Smooth muscle cell of the brain vasculature (primary cell): ENCODE measurements at regions not wholly inside any gene's neighbourhood (a gene's known extent, or its start where the extent isn't known, plus 50 kb on each side); places are given as distances from the start of the nearest gene placed in this dataset.
"Not testable (repeated sequence)": the region's sequence is repeated elsewhere in the genome, so short reads cannot be mapped to it uniquely, and the experiment has no call there.

Experiments used
- DNase-seq: peaks from one replicate; pipeline ENCODE4 v3.0.0-alpha.2; 2012; ENCODE audit warnings: low read depth, low spot score

DNA sequence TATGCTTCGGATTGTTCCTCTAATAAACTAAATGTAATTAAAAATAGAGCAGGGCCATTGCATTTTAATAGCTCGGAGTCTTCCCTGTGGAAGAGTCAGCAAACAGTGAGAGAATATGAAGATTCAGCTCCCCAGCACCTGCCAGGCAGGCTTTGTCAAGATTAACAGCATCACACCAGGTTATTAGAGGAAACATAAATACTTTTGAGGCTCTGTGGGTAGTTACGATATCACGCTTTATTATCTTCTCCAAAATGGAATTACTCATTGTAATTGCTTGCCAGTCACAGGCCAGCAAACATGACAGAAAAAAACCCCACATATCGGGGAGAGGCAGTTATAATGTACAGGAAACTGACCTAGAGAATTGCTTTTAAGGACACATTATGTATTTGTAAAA lies 303.9 kb downstream of the CPS1 start:
- DNase-seq, result no peak

GRCh38 chr2:210861038-210861665 lies 304.8 kb downstream of the CPS1 start:
- DNase-seq, result no peak

DNA sequence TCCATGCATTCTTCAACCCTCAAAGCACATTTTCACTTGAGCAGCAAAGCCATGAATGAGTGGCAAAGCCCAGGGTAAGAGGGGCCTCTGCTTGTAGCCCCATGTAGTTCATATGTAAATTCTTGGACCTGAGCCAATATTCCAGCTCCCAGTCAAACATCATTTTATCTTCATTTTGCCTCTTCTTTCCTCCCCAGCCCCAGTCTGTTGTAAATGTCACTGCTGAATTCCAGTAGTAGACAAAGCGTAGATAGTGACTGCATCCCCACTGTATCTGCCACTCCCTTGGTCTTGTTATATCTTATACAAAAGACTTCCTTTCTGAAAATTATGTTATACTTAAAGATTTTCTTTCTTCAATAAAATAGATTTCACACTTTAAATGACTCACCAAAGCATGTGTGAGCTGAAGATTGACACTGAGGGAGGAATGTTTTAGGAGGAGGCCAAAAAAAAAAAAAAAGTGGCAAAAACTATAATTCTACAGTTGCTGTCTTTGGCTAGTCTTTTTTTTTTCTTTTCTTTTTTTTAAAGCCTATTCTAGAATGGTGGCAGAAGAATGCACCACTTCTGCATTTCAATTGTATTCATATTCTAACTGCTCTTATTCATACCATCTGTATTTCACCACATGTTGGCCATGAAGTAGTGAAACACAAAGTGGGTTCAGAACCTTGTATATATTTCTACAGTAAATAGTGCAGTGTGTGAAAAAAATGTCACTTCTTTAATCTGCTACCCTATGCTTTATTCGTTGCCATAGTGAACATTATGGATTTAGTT lies 306.1 kb downstream of the CPS1 start:
- DNase-seq, result no peak

- DNase-seq, result no peak
Observed at GRCh38 chr2:210863283-210863682, 306.9 kb downstream of the CPS1 start.

GRCh38 chr2:210871566-210871965 lies 315.2 kb downstream of the CPS1 start:
- DNase-seq, result not testable (repeated sequence)

- DNase-seq, result no peak
Observed at GRCh38 chr2:210873631-210874030, 317.2 kb downstream of the CPS1 start.

GRCh38 chr2:210884227-210884626 lies 327.8 kb downstream of the CPS1 start:
- no peak for DNase-seq

GRCh38 chr2:210888035-210888434 lies 331.6 kb downstream of the CPS1 start:
- no peak for DNase-seq

- no peak for DNase-seq
Observed at GRCh38 chr2:210895132-210895531, 338.7 kb downstream of the CPS1 start.

- no peak for DNase-seq
Observed at GRCh38 chr2:210899131-210899530, 342.7 kb downstream of the CPS1 start.

DNA sequence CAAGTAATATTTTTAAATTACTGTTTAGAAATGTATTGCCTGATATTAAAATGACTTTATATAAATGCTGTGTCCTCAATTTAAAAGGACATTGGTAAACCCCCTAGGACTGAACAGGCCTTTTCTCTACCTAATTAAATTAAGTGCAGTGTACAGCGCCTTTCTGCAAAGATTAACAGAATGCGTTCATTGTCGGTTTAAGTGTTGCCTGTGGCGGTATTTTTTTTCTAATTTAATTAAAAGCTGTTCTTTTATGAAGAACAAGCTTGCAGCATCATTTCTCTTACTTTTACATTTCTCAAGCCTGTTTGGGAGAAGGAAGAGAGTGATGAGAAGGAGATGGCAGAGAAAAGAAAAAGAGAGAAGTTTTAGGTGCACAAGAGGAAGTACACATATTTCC lies 344.9 kb downstream of the CPS1 start:
- no peak for DNase-seq

- DNase-seq, result no peak
Observed at GRCh38 chr2:210912779-210913178, 356.4 kb downstream of the CPS1 start.

GRCh38 chr2:210913461-210913860 lies 357.1 kb downstream of the CPS1 start:
- DNase-seq, result no peak

DNA sequence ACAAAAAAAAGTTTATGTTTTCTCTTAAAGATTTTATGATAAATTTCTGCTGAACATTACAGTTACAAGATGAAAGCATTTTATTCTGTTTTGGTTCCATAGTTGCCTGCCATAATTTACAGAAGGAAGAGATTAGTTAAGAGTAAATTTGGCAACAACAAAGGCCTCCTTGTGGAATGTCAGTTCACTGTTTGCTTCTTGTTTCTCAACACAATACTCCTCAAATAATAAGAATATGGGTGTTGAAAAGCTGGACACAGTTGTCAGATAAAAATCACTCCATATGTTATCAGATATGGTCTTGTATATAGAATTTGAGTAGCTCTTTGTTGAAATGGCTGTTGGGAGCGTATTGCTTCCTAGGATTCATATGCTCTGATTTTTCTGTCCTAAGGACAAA lies 359.5 kb downstream of the CPS1 start:
- DNase-seq, result no peak

DNA sequence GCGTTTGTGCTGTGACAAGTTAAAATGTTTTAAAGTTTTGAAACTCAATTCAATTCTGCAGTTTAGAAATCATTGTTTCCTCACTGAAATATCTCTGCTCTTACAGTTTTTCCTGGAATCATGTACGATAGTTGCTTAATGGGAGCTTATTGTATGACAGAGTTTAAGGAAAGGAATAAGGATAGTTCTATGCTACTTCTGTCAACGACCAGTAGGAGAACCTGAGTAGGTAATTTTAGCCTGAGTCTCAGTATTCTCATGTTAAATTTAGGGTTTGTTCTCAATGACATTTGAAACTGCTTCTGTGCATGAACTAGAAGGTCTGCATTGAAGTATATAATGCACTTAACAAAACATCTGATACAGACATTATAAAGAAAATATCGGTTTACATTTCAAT lies 361.1 kb downstream of the CPS1 start:
- DNase-seq, result no peak

DNA sequence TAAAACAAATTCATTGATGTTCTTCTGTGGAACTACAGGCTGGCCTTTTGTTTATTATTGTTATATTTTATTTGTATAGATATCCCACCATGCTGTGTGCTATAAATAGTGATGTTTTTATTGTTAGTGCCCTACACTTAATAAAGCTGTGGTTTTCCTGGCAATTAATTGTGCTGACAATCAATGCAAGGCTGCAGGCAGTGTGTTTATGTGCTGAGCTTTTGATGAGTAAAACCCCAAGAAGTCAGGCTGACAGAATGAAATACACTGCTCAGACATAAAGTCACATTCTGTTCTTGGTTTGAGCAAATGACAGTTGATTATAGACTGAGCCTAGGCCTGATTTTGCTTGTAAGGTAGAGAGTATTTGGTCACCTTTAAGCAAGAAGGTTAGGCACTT lies 362.7 kb downstream of the CPS1 start:
- DNase-seq, result no peak

GRCh38 chr2:210922419-210922818 lies 366.0 kb downstream of the CPS1 start:
- no peak for DNase-seq

- DNase-seq, result no peak
Observed at GRCh38 chr2:210928714-210929113, 372.3 kb downstream of the CPS1 start.

DNA sequence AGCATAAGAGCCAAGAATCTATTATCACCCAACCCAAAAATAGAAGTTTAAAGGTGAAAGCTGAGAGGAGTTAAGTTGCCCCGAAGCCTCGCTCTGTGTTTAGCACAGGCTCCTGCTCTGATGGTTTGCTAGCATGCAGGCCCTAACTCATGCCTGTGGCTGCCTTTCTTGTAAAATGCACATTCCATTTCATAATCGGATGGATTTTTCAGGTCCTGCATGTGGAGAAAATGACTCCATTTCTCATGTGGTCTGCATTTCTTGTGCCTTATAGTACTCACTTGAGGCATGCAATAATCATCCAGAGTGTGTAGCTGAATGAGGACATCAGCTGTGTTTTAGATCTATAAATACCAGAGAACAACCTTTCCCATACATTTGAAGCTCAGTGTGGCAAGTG lies 381.8 kb downstream of the CPS1 start:
- DNase-seq, result no peak

- DNase-seq, result no peak
Observed at GRCh38 chr2:210946395-210946794, 390.0 kb downstream of the CPS1 start.

- not testable (repeated sequence) for DNase-seq
Observed at GRCh38 chr2:210950434-210951060, 394.1 kb downstream of the CPS1 start.

DNA sequence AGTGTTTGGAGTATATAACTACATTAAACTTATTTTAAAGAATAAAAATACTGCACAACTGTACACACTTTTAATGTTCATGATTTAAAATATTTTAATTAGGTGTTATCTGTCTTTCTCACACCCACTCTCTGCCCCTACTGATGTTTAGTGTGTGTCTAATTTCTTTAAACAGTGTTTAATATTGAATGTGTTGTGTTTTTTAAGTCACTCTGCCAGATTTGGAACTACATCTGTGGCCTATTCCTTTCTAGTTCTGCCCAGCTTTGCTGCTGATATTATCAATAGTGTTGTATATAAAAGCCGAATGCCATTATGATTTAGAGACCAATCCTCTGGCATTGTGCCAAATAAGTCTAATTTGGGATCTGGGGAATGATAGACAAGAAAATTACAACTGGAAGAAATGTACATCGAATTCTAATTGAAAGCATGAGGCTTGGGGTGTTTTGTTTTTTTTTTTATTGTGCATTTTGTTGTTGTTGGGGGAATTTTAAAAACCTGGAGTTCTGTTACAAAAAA lies 398.0 kb downstream of the CPS1 start:
- DNase-seq, result no peak

DNA sequence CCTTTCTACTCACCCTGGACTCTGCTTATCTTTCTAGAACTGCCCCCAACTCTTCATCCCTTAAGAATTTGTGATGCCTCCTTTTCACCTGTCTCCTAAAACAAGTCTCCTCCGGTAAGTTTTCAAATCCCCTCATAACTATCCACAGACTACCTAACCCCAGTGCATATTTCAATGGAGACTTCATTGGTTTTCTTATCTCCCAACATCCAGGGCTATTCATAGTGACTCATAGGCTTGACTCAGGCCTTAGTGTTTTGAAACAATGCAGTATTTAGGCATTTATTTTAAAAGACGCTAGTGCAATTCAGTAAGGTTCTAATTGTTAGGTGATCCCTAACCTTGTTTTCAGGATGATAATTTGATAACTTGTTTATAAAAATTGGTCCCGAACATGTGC lies 399.2 kb downstream of the CPS1 start:
- no peak for DNase-seq
